Stomach (tissue), 4 donors: ENCODE measurements at regions not wholly inside any gene's neighbourhood (a gene's known extent, or its start where the extent isn't known, plus 50 kb on each side); places are given as distances from the start of the nearest gene placed in this dataset.
"Not testable (repeated sequence)": the region's sequence is repeated elsewhere in the genome, so short reads cannot be mapped to it uniquely, and the experiment has no call there.

Experiments used
- POLR2A ChIP-seq, 4 donors: fragments of 450-650 bp; IDR thresholded peaks; one replicate each; pipeline ENCODE4 v1.6.1; 2016; ENCODE audit warnings: antibody characterized with exemption in 4 of 4, control low read depth in 2 of 4, mild to moderate bottlenecking in 1 of 4, moderate library complexity in 1 of 4
- TF ChIP-seq, protein P1 (sequence below), 7 experiments: fragments of 450-650 bp in 4 of 7; fragments of 200-600 bp in 3 of 7; sonication (generic) in 3 of 7; IDR thresholded peaks; one replicate each; pipeline ENCODE4 v1.5.1; 2016 to 2019; ENCODE audit warnings: antibody characterized with exemption in 7 of 7, control low read depth in 2 of 7, mild to moderate bottlenecking in 1 of 7

DNA sequence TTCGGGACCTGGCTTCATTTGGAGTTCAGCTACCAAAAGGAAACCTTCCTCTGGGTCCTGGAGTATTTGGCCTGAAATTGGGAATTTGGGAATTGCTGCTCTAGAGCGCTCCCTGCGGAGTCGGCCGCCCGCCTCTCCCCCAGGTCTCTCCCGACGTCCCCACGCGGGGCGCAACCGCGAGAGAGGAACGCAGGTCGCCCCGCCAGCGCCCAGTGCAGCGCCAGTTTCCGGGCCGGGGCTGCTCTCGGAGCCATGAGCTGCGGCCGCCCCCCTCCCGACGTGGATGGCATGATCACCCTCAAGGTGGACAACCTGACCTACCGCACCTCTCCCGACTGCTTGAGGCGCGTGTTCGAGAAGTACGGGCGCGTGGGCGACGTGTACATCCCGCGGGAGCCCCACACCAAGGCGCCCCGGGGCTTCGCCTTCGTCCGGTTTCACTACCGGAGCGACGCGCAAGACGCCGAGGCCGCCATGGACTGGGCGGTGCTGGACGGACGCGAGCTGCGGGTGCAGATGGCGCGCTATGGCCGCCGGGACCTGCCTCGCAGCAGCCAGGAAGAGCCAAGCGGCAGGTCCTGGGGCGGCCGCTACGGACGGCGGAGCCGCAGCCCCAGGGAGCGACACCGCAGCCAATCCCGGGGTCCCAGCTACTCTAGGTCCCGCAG, 529.2 kb downstream of the TNS3 start:
- TF ChIP-seq, protein P1, sequence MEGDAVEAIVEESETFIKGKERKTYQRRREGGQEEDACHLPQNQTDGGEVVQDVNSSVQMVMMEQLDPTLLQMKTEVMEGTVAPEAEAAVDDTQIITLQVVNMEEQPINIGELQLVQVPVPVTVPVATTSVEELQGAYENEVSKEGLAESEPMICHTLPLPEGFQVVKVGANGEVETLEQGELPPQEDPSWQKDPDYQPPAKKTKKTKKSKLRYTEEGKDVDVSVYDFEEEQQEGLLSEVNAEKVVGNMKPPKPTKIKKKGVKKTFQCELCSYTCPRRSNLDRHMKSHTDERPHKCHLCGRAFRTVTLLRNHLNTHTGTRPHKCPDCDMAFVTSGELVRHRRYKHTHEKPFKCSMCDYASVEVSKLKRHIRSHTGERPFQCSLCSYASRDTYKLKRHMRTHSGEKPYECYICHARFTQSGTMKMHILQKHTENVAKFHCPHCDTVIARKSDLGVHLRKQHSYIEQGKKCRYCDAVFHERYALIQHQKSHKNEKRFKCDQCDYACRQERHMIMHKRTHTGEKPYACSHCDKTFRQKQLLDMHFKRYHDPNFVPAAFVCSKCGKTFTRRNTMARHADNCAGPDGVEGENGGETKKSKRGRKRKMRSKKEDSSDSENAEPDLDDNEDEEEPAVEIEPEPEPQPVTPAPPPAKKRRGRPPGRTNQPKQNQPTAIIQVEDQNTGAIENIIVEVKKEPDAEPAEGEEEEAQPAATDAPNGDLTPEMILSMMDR (IDR thresholded peaks at IDR 0.05) = not testable (repeated sequence)
- TF ChIP-seq POLR2A (IDR thresholded peaks at IDR 0.05) = not testable (repeated sequence)
